ENCODE measurements at regions not wholly inside any gene's neighbourhood (a gene's known extent, or its start where the extent isn't known, plus 50 kb on each side); places are given as distances from the start of the nearest gene placed in this dataset.

DNA sequence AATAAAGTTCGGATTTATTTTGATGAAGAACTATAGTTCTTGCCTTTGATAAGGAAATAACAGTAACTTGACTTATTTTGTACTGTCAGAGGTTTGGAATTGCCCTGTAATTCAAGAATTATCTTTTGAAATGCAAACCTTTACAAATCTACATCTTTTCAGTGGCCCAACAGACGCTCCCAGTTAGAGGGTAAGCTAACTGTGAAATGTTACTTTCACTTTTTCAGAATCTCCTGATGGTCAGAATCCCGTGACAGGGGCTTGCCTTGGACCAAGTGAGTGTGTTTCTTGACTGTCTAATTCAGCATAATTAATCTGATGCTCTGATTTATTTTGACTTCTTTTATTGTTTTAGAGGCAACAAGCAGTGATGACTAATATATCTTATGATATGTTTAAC is 262.5 kb downstream of the PLOD2 start:
- Histone ChIP-seq H3K4me1 (ENCODE audit: insufficient read depth, low read length) (peaks cover 14% of the 10 kb centered on the region), H4K20me1 (ENCODE audit: insufficient read depth, low read length) (no peaks in the 10 kb centered on the region), H3K9me3 (ENCODE audit: low read depth, low read length) (no peaks in the 10 kb centered on the region), H3K27ac (ENCODE audit: low read depth, low read length) (peak overlapping the region; percentile 28), H2AFZ (ENCODE audit: low read length) (peak overlapping the region; percentile 82), H3K4me3 (ENCODE audit: insufficient read depth, low read length) (peak overlapping the region; percentile 66), H3K27me3 (ENCODE audit: insufficient read depth, low read length) (no peaks in the 10 kb centered on the region), H3K36me3 (ENCODE audit: insufficient read depth, low read length) (no peaks in the 10 kb centered on the region), H3K4me2 (ENCODE audit: insufficient read depth, low read length) (peak overlapping the region; percentile 83), H3K79me2 (ENCODE audit: insufficient read depth, low read length) (no peaks in the 10 kb centered on the region)
- DNase-seq (ENCODE audit: insufficient read length, low spot score, missing footprints): no peak
- no peak for TF ChIP-seq CTCF (IDR thresholded peaks at IDR 0.05; ENCODE audit: extremely low read depth, low read depth, low read length)

DNA sequence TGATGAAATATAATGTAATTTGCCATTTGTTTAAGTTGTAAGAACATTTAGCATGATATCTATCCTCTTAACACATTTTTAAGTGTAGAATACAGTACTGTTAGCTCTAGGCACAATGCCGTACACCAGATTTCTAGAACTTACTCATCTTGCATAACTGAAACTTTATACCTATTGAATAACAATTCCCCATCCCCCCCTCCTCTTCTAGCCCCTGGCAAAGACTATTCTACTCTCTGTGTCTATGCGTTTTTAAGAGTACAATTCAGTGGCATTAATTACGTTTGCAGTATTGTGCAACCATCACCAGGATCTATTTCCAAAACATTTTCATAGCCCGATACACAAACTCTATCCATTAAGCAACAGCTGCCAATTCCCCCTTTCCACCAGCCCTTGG is 261.7 kb downstream of the PLOD2 start:
- H4K20me1 ChIP-seq (ENCODE audit: insufficient read depth, low read length): no peaks in the 10 kb centered on the region
- no peak overlapping the region for H3K4me3 ChIP-seq (ENCODE audit: insufficient read depth, low read length)
- H3K27me3 ChIP-seq (ENCODE audit: insufficient read depth, low read length): no peaks in the 10 kb centered on the region
- DNase-seq (ENCODE audit: insufficient read length, low spot score, missing footprints): no peak
- TF ChIP-seq CTCF (IDR thresholded peaks at IDR 0.05; ENCODE audit: extremely low read depth, low read depth, low read length): no peak
- H3K4me1 ChIP-seq (ENCODE audit: insufficient read depth, low read length): peaks cover 14% of the 10 kb centered on the region
- H3K79me2 ChIP-seq (ENCODE audit: insufficient read depth, low read length): no peaks in the 10 kb centered on the region
- H3K9me3 ChIP-seq (ENCODE audit: low read depth, low read length): no peaks in the 10 kb centered on the region
- H2AFZ ChIP-seq (ENCODE audit: low read length): no peak overlapping the region
- H3K36me3 ChIP-seq (ENCODE audit: insufficient read depth, low read length): no peaks in the 10 kb centered on the region
- H3K4me2 ChIP-seq (ENCODE audit: insufficient read depth, low read length): peak overlapping the region; percentile 83
- H3K27ac ChIP-seq (ENCODE audit: low read depth, low read length): peak overlapping the region; percentile 28

GRCh38 chr3:145900056-145900829 is 260.7 kb downstream of the PLOD2 start:
- no peak for DNase-seq (ENCODE audit: insufficient read length, low spot score, missing footprints)
- Histone ChIP-seq H3K79me2 (ENCODE audit: insufficient read depth, low read length) (no peaks in the 10 kb centered on the region), H3K27me3 (ENCODE audit: insufficient read depth, low read length) (no peaks in the 10 kb centered on the region), H3K36me3 (ENCODE audit: insufficient read depth, low read length) (no peaks in the 10 kb centered on the region), H4K20me1 (ENCODE audit: insufficient read depth, low read length) (no peaks in the 10 kb centered on the region), H3K27ac (ENCODE audit: low read depth, low read length) (no peak overlapping the region), H3K4me3 (ENCODE audit: insufficient read depth, low read length) (no peak overlapping the region), H2AFZ (ENCODE audit: low read length) (peak overlapping the region; percentile 16), H3K4me2 (ENCODE audit: insufficient read depth, low read length) (no peak overlapping the region), H3K4me1 (ENCODE audit: insufficient read depth, low read length) (peaks cover 14% of the 10 kb centered on the region), H3K9me3 (ENCODE audit: low read depth, low read length) (no peaks in the 10 kb centered on the region)
- TF ChIP-seq CTCF (IDR thresholded peaks at IDR 0.05; ENCODE audit: extremely low read depth, low read depth, low read length): no peak

DNA sequence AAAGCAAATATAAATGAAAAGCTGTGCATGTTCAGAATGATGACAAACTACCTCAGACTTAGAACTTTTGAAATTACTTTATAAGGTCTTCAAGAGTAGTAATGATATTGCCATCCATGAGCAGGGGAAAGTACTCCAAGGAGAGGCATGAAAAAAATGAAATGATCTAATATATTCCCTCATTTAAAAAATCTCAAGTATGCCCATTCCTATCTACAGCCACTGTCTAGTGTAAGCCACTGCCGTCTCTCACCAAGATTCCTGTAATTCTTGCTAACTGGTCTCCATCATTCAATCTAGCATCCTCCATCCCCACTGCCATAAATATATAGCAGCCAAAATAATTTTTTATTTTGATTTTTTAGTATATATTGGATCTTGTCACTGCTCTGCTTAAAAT is 258.8 kb downstream of the PLOD2 start:
- no peak overlapping the region for H3K4me3 ChIP-seq (ENCODE audit: insufficient read depth, low read length)
- DNase-seq (ENCODE audit: insufficient read length, low spot score, missing footprints): no peak
- H3K79me2 ChIP-seq (ENCODE audit: insufficient read depth, low read length): no peaks in the 10 kb centered on the region
- no peaks in the 10 kb centered on the region for H3K9me3 ChIP-seq (ENCODE audit: low read depth, low read length)
- H3K4me2 ChIP-seq (ENCODE audit: insufficient read depth, low read length): no peak overlapping the region
- TF ChIP-seq CTCF (IDR thresholded peaks at IDR 0.05; ENCODE audit: extremely low read depth, low read depth, low read length): no peak
- H4K20me1 ChIP-seq (ENCODE audit: insufficient read depth, low read length): no peaks in the 10 kb centered on the region
- H2AFZ ChIP-seq (ENCODE audit: low read length): no peak overlapping the region
- no peaks in the 10 kb centered on the region for H3K36me3 ChIP-seq (ENCODE audit: insufficient read depth, low read length)
- no peak overlapping the region for H3K27ac ChIP-seq (ENCODE audit: low read depth, low read length)
- H3K4me1 ChIP-seq (ENCODE audit: insufficient read depth, low read length): peaks cover 14% of the 10 kb centered on the region
- H3K27me3 ChIP-seq (ENCODE audit: insufficient read depth, low read length): no peaks in the 10 kb centered on the region

Data from osteoblast (primary cell).